K562 (cell line): ENCODE measurements at regions not wholly inside any gene's neighbourhood (a gene's known extent, or its start where the extent isn't known, plus 50 kb on each side); places are given as distances from the start of the nearest gene placed in this dataset.

ENCODE experiments used
- ATAC-seq: fragments of 200-7000 bp; cut with Tn5 transposase; 3 replicates; pipeline ENCODE4 v1.9.1; 2020; ENCODE audit warnings: moderate library complexity
- BruUV-seq: library from RNA; stranded (reverse); fragments of 400-500 nt; replicated peaks from 2 replicates; lab custom pipeline; 2021; lab: Mats Ljungman, UMichigan
- CTCF ChIA-PET: fragments of 300-600 bp; formaldehyde crosslinking; extraction: SDS; loops from one replicate; lab custom pipeline; 2021; ENCODE audit warnings: low intra/inter-chr PET ratio; lab: Yijun Ruan, JAX
- POLR2A ChIA-PET: fragments of 300-600, 350-650 bp; sonication (Branson Sonifier 250); formaldehyde crosslinking; extraction: SDS; loops from one replicate; lab custom pipeline; 2021; ENCODE audit warnings: antibody characterized with exemption, inconsistent platforms; lab: Yijun Ruan, JAX
- DNase-seq, 4 experiments: peaks; one replicate each; pipeline versions ENCODE4 v3.0.0 to v3.0.0-alpha.2; 2011 to 2018; ENCODE audit warnings: low spot score in 3 of 4, mixed read lengths in 3 of 4; ENCODE audit errors: extremely low read depth in 1 of 4
- FAIRE-seq: peaks from 2 replicates; lab custom pipeline; 2011; peaks lifted over from hg19 to GRCh38; lab: Jason Lieb, UNC
- H2AFZ ChIP-seq: 2 replicates; pipeline ENCODE4 v1.6.0; 2011; ENCODE audit warnings: low read depth, low read length, control low read depth, inconsistent platforms
- H3K27ac ChIP-seq: fragments of 200-600 bp; 3 replicates; pipeline ENCODE4 v1.8.0; 2011; ENCODE audit warnings: low read depth, mild to moderate bottlenecking, control low read depth, inconsistent platforms, low read length, moderate library complexity, mixed read lengths; ENCODE audit errors: extremely low read depth
- H3K27me3 ChIP-seq, 2 experiments: fragments of 300-600 bp in 1 of 2; 2 replicates in 1 of 2; 3 replicates in 1 of 2; pipeline versions ENCODE4 v1.6.0 to v1.8.0; 2011; ENCODE audit warnings: inconsistent platforms in 2 of 2, low read length in 2 of 2, mild to moderate bottlenecking in 1 of 2, mixed read lengths in 1 of 2, moderate library complexity in 1 of 2; ENCODE audit not compliant: control insufficient read depth in 2 of 2, insufficient read depth in 2 of 2
- H3K36me3 ChIP-seq: fragments of 300-600 bp; 3 replicates; pipeline ENCODE4 v1.8.0; 2011; ENCODE audit warnings: mild to moderate bottlenecking, low read length, inconsistent platforms; ENCODE audit not compliant: control insufficient read depth, insufficient read depth
- H3K4me1 ChIP-seq, 2 experiments: fragments of 200-600 bp in 1 of 2; replicated peaks in 1 of 2; 2 replicates in 1 of 2; 3 replicates in 1 of 2; pipeline versions ENCODE4 v1.5.1 to v1.8.0; 2011; ENCODE audit warnings: inconsistent platforms in 2 of 2, low read length in 2 of 2, mild to moderate bottlenecking in 1 of 2, mixed read lengths in 1 of 2, moderate library complexity in 1 of 2; ENCODE audit not compliant: control insufficient read depth in 2 of 2, insufficient read depth in 2 of 2
- H3K4me2 ChIP-seq: 2 replicates; pipeline ENCODE4 v1.6.1; 2011; ENCODE audit warnings: low read length, control low read depth, inconsistent platforms, mixed read lengths; ENCODE audit not compliant: insufficient read depth
- H3K4me3 ChIP-seq: fragments of 200-600 bp; sonication (generic), shearing (Covaris generic); 2 replicates; pipeline ENCODE4 v1.5.1; 2016; ENCODE audit warnings: control low read depth, inconsistent platforms
- H3K79me2 ChIP-seq: fragments of 200-600 bp; 3 replicates; pipeline ENCODE4 v1.8.0; 2011; ENCODE audit warnings: low read length, inconsistent platforms; ENCODE audit not compliant: control insufficient read depth, insufficient read depth
- H3K9ac ChIP-seq, 2 experiments: 2 replicates each; pipeline versions ENCODE4 v1.6.0 to v1.6.1; 2011; ENCODE audit warnings: low read depth in 2 of 2, low read length in 2 of 2, control low read depth in 1 of 2, inconsistent platforms in 1 of 2, mild to moderate bottlenecking in 1 of 2, mixed read lengths in 1 of 2; ENCODE audit not compliant: insufficient read depth in 1 of 2
- H3K9me1 ChIP-seq: one replicate; pipeline ENCODE4 v1.6.0; 2011; ENCODE audit warnings: inconsistent platforms, mild to moderate bottlenecking, low read length, moderate library complexity; ENCODE audit not compliant: control insufficient read depth, insufficient read depth
- H3K9me3 ChIP-seq: replicated peaks from 2 replicates; pipeline ENCODE4 v1.5.1; 2011; ENCODE audit warnings: low read depth, low read length, inconsistent platforms; ENCODE audit not compliant: control insufficient read depth, insufficient read depth
- H4K20me1 ChIP-seq: replicated peaks from 2 replicates; pipeline ENCODE4 v1.6.1; 2011; ENCODE audit warnings: low read length, inconsistent platforms, mixed read lengths; ENCODE audit not compliant: control insufficient read depth, insufficient read depth
- CBX3 ChIP-seq, 2 experiments: IDR thresholded peaks; 1 replicate in 1 of 2; 2 replicates in 1 of 2; pipeline ENCODE4 v1.6.1; 2012; ENCODE audit warnings: inconsistent platforms in 2 of 2, low read length in 2 of 2, borderline replicate concordance in 1 of 2, control low read depth in 1 of 2
- CBX5 ChIP-seq: IDR thresholded peaks from 2 replicates; pipeline ENCODE4 v1.6.1; 2014; ENCODE audit warnings: low read depth, borderline replicate concordance
- JUND ChIP-seq, 2 experiments: IDR thresholded peaks; 2 replicates in 1 of 2; 3 replicates in 1 of 2; pipeline ENCODE4 v1.6.1; 2011; ENCODE audit warnings: borderline replicate concordance in 2 of 2, low read depth in 2 of 2, low read length in 2 of 2, improper control_type of control experiment in 1 of 2, missing biosample characterization in 1 of 2, missing genetic modification characterization in 1 of 2, missing genetic modification reagents in 1 of 2
- MXI1 ChIP-seq: IDR thresholded peaks from 2 replicates; pipeline ENCODE4 v1.6.1; 2011; ENCODE audit warnings: low read depth, mild to moderate bottlenecking, improper control_type of control experiment, low read length
- NEUROD1 ChIP-seq: fragments of 150-350 bp; IDR thresholded peaks from 2 replicates; pipeline ENCODE4 v1.6.1; 2014; ENCODE audit warnings: borderline replicate concordance, low read length, low read depth; ENCODE audit not compliant: partially characterized antibody
- SMAD2 ChIP-seq: fragments of 150-350 bp; IDR thresholded peaks from 2 replicates; pipeline ENCODE4 v1.6.1; 2014; ENCODE audit warnings: low read depth, mild to moderate bottlenecking, low read length
- STAG1 ChIP-seq: sonication (generic); formaldehyde crosslinking; IDR thresholded peaks from 2 replicates; pipeline ENCODE4 v1.5.0; 2020; ENCODE audit warnings: missing genetic modification reagents, borderline replicate concordance
- YY1 ChIP-seq, 3 experiments: IDR thresholded peaks; 2 replicates each; pipeline ENCODE4 v1.6.1; 2011; ENCODE audit warnings: low read length in 2 of 3, mild to moderate bottlenecking in 2 of 3, moderate library complexity in 2 of 3, borderline replicate concordance in 1 of 3, control low read depth in 1 of 3, low read depth in 1 of 3; ENCODE audit not compliant: insufficient read depth in 3 of 3, insufficient replicate concordance in 2 of 3, control insufficient read depth in 1 of 3, insufficient read length in 1 of 3; ENCODE audit errors: extremely low read depth in 1 of 3
- ZNF175 ChIP-seq: fragments of 200-800 bp; sonication (Bioruptor generic); IDR thresholded peaks from 2 replicates; pipeline ENCODE4 v1.6.1; 2016; ENCODE audit warnings: low read depth, mild to moderate bottlenecking, missing genetic modification characterization, missing compliant biosample characterization
- ZNF408 ChIP-seq: fragments of 250-450 bp; sonication (Bioruptor Pico); IDR thresholded peaks from 2 replicates; pipeline ENCODE4 v1.4.0; 2020; ENCODE audit warnings: low read depth, mild to moderate bottlenecking, moderate library complexity
- ZNF551 ChIP-seq: fragments of 250-450 bp; sonication (Bioruptor Pico); IDR thresholded peaks from 2 replicates; pipeline ENCODE4 v1.5.0; 2021; ENCODE audit warnings: mild to moderate bottlenecking, moderate library complexity
- WGBS: fragments of 100-300 bp; shearing (Covaris generic); methylation state at CpG from one replicate; pipeline ENCODE4 v1.1.6; 2016; ENCODE audit warnings: low coverage, mixed read lengths; ENCODE audit not compliant: insufficient coverage; ENCODE audit errors: missing lambda C conversion rate; 5-methylcytosine and 5-hydroxymethylcytosine counted together
- in situ Hi-C: fragments of 300-500 bp; cut with MboI; formaldehyde crosslinking; loops from 4 replicates; pipeline ENCODE4 v1.15.0; 2018; ENCODE audit warnings: inconsistent platforms, mixed read lengths
- intact Hi-C: fragments of 100-400 bp; cut with micrococcal nuclease; formaldehyde crosslinking; loops from 2 replicates; pipeline ENCODE4 v1.14.2; 2022
- TF ChIP-seq, protein P1 (sequence below), 2 experiments: fragments of 450-650 bp in 1 of 2; sonication (generic) in 1 of 2; formaldehyde crosslinking; conservative IDR thresholded peaks; 2 replicates each; pipeline versions ENCODE4 v1.4.0 to v1.8.1; 2020 to 2022; ENCODE audit warnings: mild to moderate bottlenecking in 1 of 2, missing genetic modification reagents in 1 of 2
- TF ChIP-seq, protein P2 (sequence below): sonication (generic); formaldehyde crosslinking; IDR thresholded peaks from 2 replicates; pipeline ENCODE4 v1.8.0; 2022; ENCODE audit warnings: mild to moderate bottlenecking, missing genetic modification reagents
- TF ChIP-seq, protein P3 (sequence below): sonication (generic); formaldehyde crosslinking; IDR thresholded peaks from 2 replicates; pipeline ENCODE4 v1.8.0; 2022; ENCODE audit warnings: missing genetic modification reagents, mild to moderate bottlenecking, borderline replicate concordance
- TF ChIP-seq, protein P4 (sequence below): fragments of 450-650 bp; IDR thresholded peaks from 2 replicates; pipeline ENCODE4 v1.6.1; 2016; ENCODE audit warnings: low read depth, mild to moderate bottlenecking, moderate library complexity
- TF ChIP-seq, protein P5 (sequence below): fragments of 200-800 bp; sonication (Bioruptor generic); IDR thresholded peaks from 2 replicates; pipeline ENCODE4 v1.6.1; 2017; ENCODE audit warnings: missing genetic modification characterization, missing compliant biosample characterization

DNA sequence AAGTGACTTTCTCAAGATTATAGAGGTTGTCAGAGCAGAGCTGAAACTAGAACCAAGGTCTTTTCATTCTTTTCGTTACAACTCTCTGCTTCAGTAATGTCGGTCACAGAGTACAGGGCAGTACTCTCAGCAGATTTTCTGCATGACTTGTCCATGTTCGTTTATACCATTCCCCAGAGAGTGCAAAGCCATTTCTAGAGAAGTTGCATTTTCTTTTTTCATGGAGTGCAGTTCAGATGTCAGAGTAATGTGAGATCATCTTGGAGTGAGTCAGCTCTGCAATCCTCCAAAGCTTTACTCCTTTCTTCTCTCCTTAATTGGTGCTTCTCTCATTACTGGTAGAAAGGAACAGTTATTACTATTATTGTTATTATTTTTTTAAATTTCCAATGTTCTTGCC, 115.6 kb upstream of the B3GAT2 start:
- ATAC-seq (no peak), DNase-seq (no peak), FAIRE-seq (no peak)
- 0% methylated on average over 3 of the region's 3 CpGs for WGBS
- Histone ChIP-seq H3K9me1 (no peaks in the 10 kb centered on the region), H3K27ac (no peak overlapping the region), H3K9me3 (no peaks in the 10 kb centered on the region), H3K4me3 (no peak overlapping the region), H2AFZ (no peak overlapping the region), H4K20me1 (no peaks in the 10 kb centered on the region), H3K36me3 (no peaks in the 10 kb centered on the region), H3K79me2 (no peaks in the 10 kb centered on the region), H3K9ac (no peak overlapping the region), H3K4me2 (no peak overlapping the region), H3K27me3 (no peaks in the 10 kb centered on the region), H3K4me1 (no peaks in the 10 kb centered on the region)
- intact Hi-C loops, result no loop called here
- ChIA-PET POLR2A (no interaction called here), CTCF (no interaction called here)
- in situ Hi-C loops, result no loop called here
- BruUV-seq, result no TSS peak
- TF ChIP-seq, protein P1, sequence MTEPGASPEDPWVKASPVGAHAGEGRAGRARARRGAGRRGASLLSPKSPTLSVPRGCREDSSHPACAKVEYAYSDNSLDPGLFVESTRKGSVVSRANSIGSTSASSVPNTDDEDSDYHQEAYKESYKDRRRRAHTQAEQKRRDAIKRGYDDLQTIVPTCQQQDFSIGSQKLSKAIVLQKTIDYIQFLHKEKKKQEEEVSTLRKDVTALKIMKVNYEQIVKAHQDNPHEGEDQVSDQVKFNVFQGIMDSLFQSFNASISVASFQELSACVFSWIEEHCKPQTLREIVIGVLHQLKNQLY (CRISPR knock-in tag; conservative IDR thresholded peaks at IDR 0.05), result no peak
- TF ChIP-seq STAG1 (CRISPR knock-in tag) (no peak), CBX3 (IDR thresholded peaks at IDR 0.05; ENCODE audit: borderline replicate concordance in 1 of 2, low read length in 2 of 2) (no peak), MXI1 (no peak), ZNF175 (CRISPR knock-in tag) (no peak), JUND (IDR thresholded peaks at IDR 0.05; ENCODE audit: borderline replicate concordance, low read depth, low read length) (no peak), JUND (tag; IDR thresholded peaks at IDR 0.05; ENCODE audit: borderline replicate concordance, low read depth, low read length) (no peak), ZNF408 (CRISPR knock-in tag) (no peak), NEUROD1 (no peak), YY1 (IDR thresholded peaks at IDR 0.05; ENCODE audit: borderline replicate concordance in 1 of 3, control insufficient read depth in 1 of 3, extremely low read depth in 1 of 3, insufficient read depth in 3 of 3, insufficient read length in 1 of 3, insufficient replicate concordance in 2 of 3, low read depth in 1 of 3, low read length in 2 of 3) (no peak), CBX5 (no peak), ZNF551 (CRISPR knock-in tag) (no peak), SMAD2 (no peak)
- TF ChIP-seq, protein P2, sequence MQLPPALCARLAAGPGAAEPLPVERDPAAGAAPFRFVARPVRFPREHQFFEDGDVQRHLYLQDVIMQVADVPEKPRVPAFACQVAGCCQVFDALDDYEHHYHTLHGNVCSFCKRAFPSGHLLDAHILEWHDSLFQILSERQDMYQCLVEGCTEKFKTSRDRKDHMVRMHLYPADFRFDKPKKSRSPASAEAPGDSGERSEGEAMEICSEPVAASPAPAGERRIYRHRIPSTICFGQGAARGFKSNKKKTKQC (CRISPR knock-in tag), result no peak
- TF ChIP-seq, protein P3, sequence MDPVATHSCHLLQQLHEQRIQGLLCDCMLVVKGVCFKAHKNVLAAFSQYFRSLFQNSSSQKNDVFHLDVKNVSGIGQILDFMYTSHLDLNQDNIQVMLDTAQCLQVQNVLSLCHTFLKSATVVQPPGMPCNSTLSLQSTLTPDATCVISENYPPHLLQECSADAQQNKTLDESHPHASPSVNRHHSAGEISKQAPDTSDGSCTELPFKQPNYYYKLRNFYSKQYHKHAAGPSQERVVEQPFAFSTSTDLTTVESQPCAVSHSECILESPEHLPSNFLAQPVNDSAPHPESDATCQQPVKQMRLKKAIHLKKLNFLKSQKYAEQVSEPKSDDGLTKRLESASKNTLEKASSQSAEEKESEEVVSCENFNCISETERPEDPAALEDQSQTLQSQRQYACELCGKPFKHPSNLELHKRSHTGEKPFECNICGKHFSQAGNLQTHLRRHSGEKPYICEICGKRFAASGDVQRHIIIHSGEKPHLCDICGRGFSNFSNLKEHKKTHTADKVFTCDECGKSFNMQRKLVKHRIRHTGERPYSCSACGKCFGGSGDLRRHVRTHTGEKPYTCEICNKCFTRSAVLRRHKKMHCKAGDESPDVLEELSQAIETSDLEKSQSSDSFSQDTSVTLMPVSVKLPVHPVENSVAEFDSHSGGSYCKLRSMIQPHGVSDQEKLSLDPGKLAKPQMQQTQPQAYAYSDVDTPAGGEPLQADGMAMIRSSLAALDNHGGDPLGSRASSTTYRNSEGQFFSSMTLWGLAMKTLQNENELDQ (CRISPR knock-in tag), result no peak
- TF ChIP-seq, protein P4, sequence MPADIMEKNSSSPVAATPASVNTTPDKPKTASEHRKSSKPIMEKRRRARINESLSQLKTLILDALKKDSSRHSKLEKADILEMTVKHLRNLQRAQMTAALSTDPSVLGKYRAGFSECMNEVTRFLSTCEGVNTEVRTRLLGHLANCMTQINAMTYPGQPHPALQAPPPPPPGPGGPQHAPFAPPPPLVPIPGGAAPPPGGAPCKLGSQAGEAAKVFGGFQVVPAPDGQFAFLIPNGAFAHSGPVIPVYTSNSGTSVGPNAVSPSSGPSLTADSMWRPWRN, result no peak
- TF ChIP-seq, protein P5, sequence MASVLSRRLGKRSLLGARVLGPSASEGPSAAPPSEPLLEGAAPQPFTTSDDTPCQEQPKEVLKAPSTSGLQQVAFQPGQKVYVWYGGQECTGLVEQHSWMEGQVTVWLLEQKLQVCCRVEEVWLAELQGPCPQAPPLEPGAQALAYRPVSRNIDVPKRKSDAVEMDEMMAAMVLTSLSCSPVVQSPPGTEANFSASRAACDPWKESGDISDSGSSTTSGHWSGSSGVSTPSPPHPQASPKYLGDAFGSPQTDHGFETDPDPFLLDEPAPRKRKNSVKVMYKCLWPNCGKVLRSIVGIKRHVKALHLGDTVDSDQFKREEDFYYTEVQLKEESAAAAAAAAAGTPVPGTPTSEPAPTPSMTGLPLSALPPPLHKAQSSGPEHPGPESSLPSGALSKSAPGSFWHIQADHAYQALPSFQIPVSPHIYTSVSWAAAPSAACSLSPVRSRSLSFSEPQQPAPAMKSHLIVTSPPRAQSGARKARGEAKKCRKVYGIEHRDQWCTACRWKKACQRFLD (CRISPR knock-in tag), result no peak
